ENCODE measurements at regions not wholly inside any gene's neighbourhood (a gene's known extent, or its start where the extent isn't known, plus 50 kb on each side); places are given as distances from the start of the nearest gene placed in this dataset.

GRCh38 chr13:109644956-109645355, 141.4 kb downstream of the IRS2 start:
- TF ChIP-seq POLR2A (IDR thresholded peaks at IDR 0.05) (no peak), CTCF (IDR thresholded peaks at IDR 0.05 in 4 of 5, conservative IDR thresholded peaks at IDR 0.05 in 1 of 5) (no peak)

Measured in gastrocnemius medialis (tissue), 4 donors.